ENCODE measurements at regions not wholly inside any gene's neighbourhood (a gene's known extent, or its start where the extent isn't known, plus 50 kb on each side); places are given as distances from the start of the nearest gene placed in this dataset.

DNA sequence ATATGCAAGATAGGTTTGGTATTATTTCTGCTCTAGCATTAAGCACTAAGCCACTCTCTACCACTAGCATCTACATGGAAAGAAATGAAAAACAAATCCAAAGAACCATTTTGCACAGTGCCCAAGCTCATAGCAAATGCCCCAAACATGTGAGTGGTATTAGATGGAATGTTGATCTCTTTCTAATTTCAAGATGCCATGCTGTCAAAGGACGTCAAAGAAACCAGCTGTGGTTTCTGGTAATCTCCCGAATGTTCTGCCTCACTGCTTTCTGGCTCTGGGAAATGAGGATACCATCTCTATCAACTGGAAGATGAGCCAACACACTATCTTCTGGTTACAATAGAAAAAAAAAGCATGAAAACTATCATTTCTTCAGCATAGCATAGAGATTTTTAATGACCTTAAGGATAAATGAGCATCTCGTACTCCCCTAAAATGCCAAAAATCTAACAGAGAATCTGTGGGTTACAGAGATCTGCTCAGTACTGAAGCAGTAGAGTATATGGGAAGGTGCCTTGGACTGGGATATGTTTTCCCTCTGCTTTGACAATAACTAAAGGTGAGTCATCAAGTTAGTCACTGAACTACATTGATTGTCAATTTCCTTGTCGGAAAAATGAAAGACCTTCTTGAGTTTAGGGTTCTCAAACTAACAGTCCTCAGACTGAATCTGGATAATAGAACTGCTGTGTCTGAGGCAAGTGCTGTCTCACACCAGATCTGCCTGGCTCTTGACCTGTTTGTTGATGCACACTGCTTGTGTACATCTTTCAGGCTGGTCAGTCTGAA, 244.8 kb upstream of the NCKAP5 start:
- Histone ChIP-seq H3K36me3 (no peaks in the 10 kb centered on the region), H3K9me3 (no peaks in the 10 kb centered on the region), H3K4me1 (peaks cover 0 to 2% (median under 1%) of the 10 kb centered on the region in 3 donors), H3K27me3 (no peaks in the 10 kb centered on the region), H3K4me3 (no peak overlapping the region), H3K27ac (no peak overlapping the region)
- WGBS, 2 donors (ENCODE audit: low coverage in 1 of 2), result 87 to 89% methylated on average over 4 of the region's 4 CpGs
- no peak for ATAC-seq
- TF ChIP-seq EP300 (IDR thresholded peaks at IDR 0.05), result no peak
- TF ChIP-seq, protein P1, sequence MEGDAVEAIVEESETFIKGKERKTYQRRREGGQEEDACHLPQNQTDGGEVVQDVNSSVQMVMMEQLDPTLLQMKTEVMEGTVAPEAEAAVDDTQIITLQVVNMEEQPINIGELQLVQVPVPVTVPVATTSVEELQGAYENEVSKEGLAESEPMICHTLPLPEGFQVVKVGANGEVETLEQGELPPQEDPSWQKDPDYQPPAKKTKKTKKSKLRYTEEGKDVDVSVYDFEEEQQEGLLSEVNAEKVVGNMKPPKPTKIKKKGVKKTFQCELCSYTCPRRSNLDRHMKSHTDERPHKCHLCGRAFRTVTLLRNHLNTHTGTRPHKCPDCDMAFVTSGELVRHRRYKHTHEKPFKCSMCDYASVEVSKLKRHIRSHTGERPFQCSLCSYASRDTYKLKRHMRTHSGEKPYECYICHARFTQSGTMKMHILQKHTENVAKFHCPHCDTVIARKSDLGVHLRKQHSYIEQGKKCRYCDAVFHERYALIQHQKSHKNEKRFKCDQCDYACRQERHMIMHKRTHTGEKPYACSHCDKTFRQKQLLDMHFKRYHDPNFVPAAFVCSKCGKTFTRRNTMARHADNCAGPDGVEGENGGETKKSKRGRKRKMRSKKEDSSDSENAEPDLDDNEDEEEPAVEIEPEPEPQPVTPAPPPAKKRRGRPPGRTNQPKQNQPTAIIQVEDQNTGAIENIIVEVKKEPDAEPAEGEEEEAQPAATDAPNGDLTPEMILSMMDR (IDR thresholded peaks at IDR 0.05), result no peak
- TF ChIP-seq POLR2A (IDR thresholded peaks at IDR 0.05), result no peak
- no peak for TF ChIP-seq POLR2AphosphoS5 (IDR thresholded peaks at IDR 0.05)

DNA sequence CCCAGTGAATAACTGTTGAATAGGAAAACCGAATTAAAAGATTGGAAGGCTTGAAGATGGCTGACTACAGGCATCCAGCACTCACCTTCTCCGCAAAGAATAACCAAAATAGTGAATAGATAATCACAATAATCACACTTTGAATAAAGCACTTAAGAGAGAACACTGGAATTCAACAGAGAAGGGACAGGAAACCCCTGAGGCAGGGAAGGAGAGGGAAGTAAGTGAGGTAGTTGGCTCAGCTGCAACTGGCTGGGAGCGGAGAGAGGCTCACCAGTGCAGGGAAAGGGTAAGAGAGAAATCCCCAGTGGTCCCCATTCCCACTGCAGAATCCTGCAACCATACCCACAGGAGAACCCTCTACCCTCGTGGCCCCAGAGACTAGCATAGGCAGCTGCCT, 246.6 kb upstream of the NCKAP5 start:
- peaks cover 0 to 7% (median 4%) of the 10 kb centered on the region in 3 donors for H3K4me1 ChIP-seq
- 50 to 64% methylated on average over 2 to 4 of the region's 4 CpGs for WGBS, 2 donors (ENCODE audit: low coverage in 1 of 2)
- H3K27me3 ChIP-seq, result no peaks in the 10 kb centered on the region
- H3K27ac ChIP-seq, result no peak overlapping the region
- no peaks in the 10 kb centered on the region for H3K9me3 ChIP-seq
- TF ChIP-seq POLR2AphosphoS5 (IDR thresholded peaks at IDR 0.05) (no peak), EP300 (IDR thresholded peaks at IDR 0.05) (no peak), POLR2A (IDR thresholded peaks at IDR 0.05) (no peak)
- TF ChIP-seq, protein P1 (IDR thresholded peaks at IDR 0.05), result no peak
- H3K4me3 ChIP-seq, result no peak overlapping the region
- no peak for ATAC-seq
- H3K36me3 ChIP-seq, result no peaks in the 10 kb centered on the region

DNA sequence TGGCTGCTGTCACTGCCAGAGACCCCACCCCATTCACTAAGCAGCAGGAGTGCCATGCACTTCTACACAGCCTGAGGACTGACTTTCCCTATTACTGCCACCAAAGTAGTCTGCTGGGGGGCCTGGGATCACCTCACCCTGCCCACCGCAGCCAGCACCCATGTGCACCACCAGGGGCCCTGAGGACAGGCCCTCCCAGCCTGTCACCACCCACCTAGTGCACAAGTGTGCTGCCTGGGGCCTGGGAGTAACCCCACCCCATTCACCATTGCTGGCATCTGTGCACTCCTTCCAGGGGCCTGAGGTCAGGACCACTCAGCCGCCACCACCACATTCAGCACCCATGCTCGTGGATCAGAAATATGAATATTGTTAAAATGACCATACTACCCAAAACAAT, 247.8 kb upstream of the NCKAP5 start:
- Histone ChIP-seq H3K27me3 (no peaks in the 10 kb centered on the region), H3K36me3 (no peaks in the 10 kb centered on the region), H3K4me1 (peaks cover 0 to 7% (median 4%) of the 10 kb centered on the region in 3 donors), H3K4me3 (no peak overlapping the region), H3K27ac (no peak overlapping the region), H3K9me3 (no peaks in the 10 kb centered on the region)
- no CpG with 5 or more reads among the region's 3 CpGs for WGBS, 2 donors (ENCODE audit: low coverage in 1 of 2)
- no peak for ATAC-seq
- no peak for TF ChIP-seq EP300 (IDR thresholded peaks at IDR 0.05)

DNA sequence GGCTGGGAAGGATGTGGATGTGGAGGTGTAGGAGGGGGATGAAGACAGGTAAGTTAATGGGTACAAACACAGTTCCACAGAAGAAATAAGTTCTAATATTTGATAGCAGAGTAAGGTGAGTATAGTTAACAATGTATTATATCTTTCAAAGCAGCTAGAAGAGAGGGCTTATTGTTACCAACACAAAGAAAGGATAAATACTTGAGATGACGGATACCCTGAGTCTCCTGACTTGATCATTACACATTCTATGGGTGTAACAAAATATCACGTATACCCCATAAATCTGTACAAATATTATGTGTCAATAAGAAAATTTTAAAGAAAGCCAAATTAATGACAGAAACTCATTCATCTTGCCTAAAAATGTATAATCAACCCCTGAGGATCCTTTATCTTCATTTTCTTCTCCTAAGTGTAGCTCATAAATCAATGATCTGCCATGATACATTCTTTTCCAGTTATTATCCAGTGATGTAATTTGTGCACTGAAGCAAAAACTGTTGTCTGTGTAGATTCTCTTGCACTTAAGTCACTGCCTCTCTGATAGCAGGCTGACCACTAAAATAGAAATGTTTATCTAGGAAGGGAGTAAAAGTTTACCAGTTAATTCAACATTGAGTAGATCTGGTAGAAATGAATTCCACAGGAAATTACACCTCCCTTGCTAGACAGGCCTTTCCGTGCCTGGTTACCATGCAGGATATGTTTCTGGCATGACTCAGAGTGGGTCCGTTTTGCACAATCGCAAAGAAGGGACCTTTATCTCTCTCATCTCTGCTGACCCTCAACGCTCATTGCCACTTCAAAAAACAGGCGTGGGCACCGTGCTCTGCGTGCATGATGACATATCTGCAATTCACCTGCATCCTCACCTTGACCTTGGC, 249.7 kb upstream of the NCKAP5 start:
- peaks cover 0 to 7% (median 4%) of the 10 kb centered on the region in 3 donors for H3K4me1 ChIP-seq
- H3K27ac ChIP-seq, result no peak overlapping the region
- no peaks in the 10 kb centered on the region for H3K27me3 ChIP-seq
- ATAC-seq, result no peak
- no peaks in the 10 kb centered on the region for H3K36me3 ChIP-seq
- TF ChIP-seq EP300 (IDR thresholded peaks at IDR 0.05), result no peak
- TF ChIP-seq, protein P1 (IDR thresholded peaks at IDR 0.05), result no peak
- no peak for TF ChIP-seq POLR2A (IDR thresholded peaks at IDR 0.05)
- TF ChIP-seq POLR2AphosphoS5 (IDR thresholded peaks at IDR 0.05), result no peak
- H3K9me3 ChIP-seq, result no peaks in the 10 kb centered on the region
- no peak overlapping the region for H3K4me3 ChIP-seq
- 42 to 49% methylated on average over 2 to 8 of the region's 9 CpGs for WGBS, 2 donors (ENCODE audit: low coverage in 1 of 2)

DNA sequence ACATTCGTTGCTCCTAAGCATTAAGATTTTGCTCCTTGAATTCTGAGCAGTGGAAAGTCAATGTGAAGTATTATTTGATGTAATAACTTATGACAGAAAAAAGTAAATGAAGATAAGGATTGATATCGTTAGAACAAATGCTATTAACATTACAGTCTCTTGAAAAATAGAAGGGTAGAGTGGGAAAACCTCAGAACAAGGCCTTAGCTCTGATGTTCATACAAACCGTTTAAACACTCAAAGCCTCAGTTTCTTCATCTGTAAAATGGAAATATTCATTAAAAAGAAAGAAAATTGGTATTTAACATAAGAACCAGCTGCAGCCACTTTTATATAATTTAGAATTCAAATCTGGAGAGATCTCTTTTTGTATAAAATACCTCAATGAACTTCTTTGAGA, 250.4 kb upstream of the NCKAP5 start:
- H3K36me3 ChIP-seq, result no peaks in the 10 kb centered on the region
- H3K4me1 ChIP-seq, result peaks cover 0 to 7% (median 4%) of the 10 kb centered on the region in 3 donors
- H3K4me3 ChIP-seq, result no peak overlapping the region
- H3K9me3 ChIP-seq, result no peaks in the 10 kb centered on the region
- H3K27me3 ChIP-seq, result no peaks in the 10 kb centered on the region
- ATAC-seq, result no peak
- 44 to 75% methylated on average over 3 of the region's 3 CpGs for WGBS, 2 donors (ENCODE audit: low coverage in 1 of 2)
- TF ChIP-seq, protein P1 (IDR thresholded peaks at IDR 0.05), result no peak
- no peak overlapping the region for H3K27ac ChIP-seq

Data from gastroesophageal sphincter (tissue), 4 donors.